ENCODE measurements at regions not wholly inside any gene's neighbourhood (a gene's known extent, or its start where the extent isn't known, plus 50 kb on each side); places are given as distances from the start of the nearest gene placed in this dataset.

- ChIA-PET POLR2A (no interaction called here), CTCF (no interaction called here)
- no peaks in the 10 kb centered on the region for H3K36me3 ChIP-seq (ENCODE audit: control insufficient read depth, insufficient read depth, low read length)
- in situ Hi-C loops (cut with HindIII; ENCODE audit: low pct_unique_long_range_greater_than_20kb, low sequenced_read_pairs), result no loop called here
- peaks cover 14% of the 10 kb centered on the region for H3K4me1 ChIP-seq (ENCODE audit: control insufficient read depth, insufficient read depth, low read length)
- no peaks in the 10 kb centered on the region for H3K27me3 ChIP-seq (ENCODE audit: control insufficient read depth, insufficient read depth, low read length)
- DNase-seq (ENCODE audit: low read depth, low spot score), result no peak
- no peak overlapping the region for H3K4me3 ChIP-seq (ENCODE audit: low read depth in 2 of 2, low read length in 2 of 2)
- no peaks in the 10 kb centered on the region for H3K9me3 ChIP-seq (ENCODE audit: control insufficient read depth, insufficient read depth, low read depth, low read length)
- no peak for TF ChIP-seq REST (IDR thresholded peaks at IDR 0.05; ENCODE audit: insufficient read depth in 1 of 2, low read depth in 2 of 2, low read length in 1 of 2)
- no peak for TF ChIP-seq POLR2AphosphoS5 (IDR thresholded peaks at IDR 0.05; ENCODE audit: low read depth, low read length)
- no peak for TF ChIP-seq SIN3A (IDR thresholded peaks at IDR 0.05; ENCODE audit: borderline replicate concordance, insufficient read depth, low read depth, low read length)
- no peak for TF ChIP-seq TCF7L2 (IDR thresholded peaks at IDR 0.05; ENCODE audit: low read depth, low read length)
- no peak for TF ChIP-seq CTCF (IDR thresholded peaks at IDR 0.05)
- BruUV-seq (replicated peaks), result no TSS peak
- intact Hi-C loops (cut with micrococcal nuclease; ENCODE audit: unreplicated experiment), result no loop called here
- H3K27ac ChIP-seq (ENCODE audit: low read length), result no peak overlapping the region; the same call in 1 of the 2 replicates
- no peak for ATAC-seq
These were observed 272.0 kb downstream of the XXYLT1 start for GRCh38 chr3:194998948-194999347.

- DNase-seq (ENCODE audit: low read depth, low spot score), result no peak
- ATAC-seq, result no peak
- Histone ChIP-seq H3K4me3 (ENCODE audit: low read depth in 2 of 2, low read length in 2 of 2) (no peak overlapping the region), H3K4me1 (ENCODE audit: control insufficient read depth, insufficient read depth, low read length) (peaks cover 14% of the 10 kb centered on the region), H3K9me3 (ENCODE audit: control insufficient read depth, insufficient read depth, low read depth, low read length) (no peaks in the 10 kb centered on the region), H3K27me3 (ENCODE audit: control insufficient read depth, insufficient read depth, low read length) (no peaks in the 10 kb centered on the region), H3K27ac (ENCODE audit: low read length) (peak overlapping the region; percentile 36; the same call in 1 of the 2 replicates), H3K36me3 (ENCODE audit: control insufficient read depth, insufficient read depth, low read length) (no peaks in the 10 kb centered on the region)
- intact Hi-C loops (cut with micrococcal nuclease; ENCODE audit: unreplicated experiment) (no loop called here), in situ Hi-C loops (cut with HindIII; ENCODE audit: low pct_unique_long_range_greater_than_20kb, low sequenced_read_pairs) (no loop called here)
- ChIA-PET POLR2A (no interaction called here), CTCF (interaction anchor here (0.6 kb wide), 1 partner anchor 105 kb away, joined by 3 read pairs; no protein-coding TSS in a partner anchor)
- BruUV-seq (replicated peaks), result no TSS peak
- TF ChIP-seq SIN3A (IDR thresholded peaks at IDR 0.05; ENCODE audit: borderline replicate concordance, insufficient read depth, low read depth, low read length) (no peak), REST (IDR thresholded peaks at IDR 0.05; ENCODE audit: insufficient read depth in 1 of 2, low read depth in 2 of 2, low read length in 1 of 2) (no peak), CTCF (IDR thresholded peaks at IDR 0.05) (no peak), POLR2AphosphoS5 (IDR thresholded peaks at IDR 0.05; ENCODE audit: low read depth, low read length) (no peak), TCF7L2 (IDR thresholded peaks at IDR 0.05; ENCODE audit: low read depth, low read length) (no peak)
These were observed 271.5 kb downstream of the XXYLT1 start for GRCh38 chr3:194999491-194999890.

All from Panc1 (cell line).